Tibial nerve (tissue), 4 donors: ENCODE measurements at regions not wholly inside any gene's neighbourhood (a gene's known extent, or its start where the extent isn't known, plus 50 kb on each side); places are given as distances from the start of the nearest gene placed in this dataset.

ENCODE experiments used
- DNase-seq, 2 donors: peaks; one replicate each; pipeline ENCODE4 v3.0.0-alpha.2; 2019; ENCODE audit warnings: low spot score in 2 of 2
- H3K27ac ChIP-seq, 4 donors: fragments of 200-600 bp; sonication (generic) in 3 of 4; one replicate each; pipeline ENCODE4 v1.5.1; 2017 to 2019; ENCODE audit warnings: mild to moderate bottlenecking in 1 of 4
- H3K27me3 ChIP-seq, 2 donors: fragments of 200-600 bp; sonication (generic) in 1 of 2; one replicate each; pipeline versions ENCODE4 v1.5.1 to v1.6.0; 2017 to 2019
- H3K36me3 ChIP-seq, 3 donors: fragments of 200-600 bp; sonication (generic); one replicate each; pipeline ENCODE4 v1.5.1; 2018 to 2019
- H3K4me1 ChIP-seq, 4 donors: fragments of 200-600 bp; sonication (generic) in 3 of 4; one replicate each; pipeline ENCODE4 v1.5.1; 2017 to 2019
- H3K4me3 ChIP-seq, 4 donors: fragments of 200-600 bp; sonication (generic) in 3 of 4; one replicate each; pipeline ENCODE4 v1.5.1; 2017 to 2019; ENCODE audit warnings: mild to moderate bottlenecking in 1 of 4, moderate library complexity in 1 of 4
- H3K9me3 ChIP-seq, 4 donors: fragments of 200-600 bp; sonication (generic) in 3 of 4; one replicate each; pipeline ENCODE4 v1.5.1; 2017 to 2019
- CTCF ChIP-seq, 5 experiments: fragments of 200-600 bp in 3 of 5; fragments of 450-650 bp in 2 of 5; sonication (generic) in 3 of 5; IDR thresholded peaks; one replicate each; pipeline ENCODE4 v1.5.1; 2016 to 2019; ENCODE audit warnings: antibody characterized with exemption in 5 of 5, mild to moderate bottlenecking in 3 of 5, moderate library complexity in 2 of 5
- EP300 ChIP-seq, 2 donors: sonication (generic); formaldehyde crosslinking; IDR thresholded peaks; one replicate each; pipeline ENCODE4 v1.6.1; 2017; ENCODE audit warnings: antibody characterized with exemption in 2 of 2, mild to moderate bottlenecking in 1 of 2
- POLR2A ChIP-seq, 2 donors: fragments of 450-650 bp; IDR thresholded peaks; one replicate each; pipeline ENCODE4 v1.6.1; 2017; ENCODE audit warnings: antibody characterized with exemption in 2 of 2, mild to moderate bottlenecking in 2 of 2, moderate library complexity in 2 of 2
- WGBS, 2 donors: methylation state at CpG; one replicate each; pipeline ENCODE4 v1.1.5; 2018; 5-methylcytosine and 5-hydroxymethylcytosine counted together

GRCh38 chr14:58697930-58698642 lies 60.3 kb downstream of the DACT1 start:
- 49 to 59% methylated on average over 4 of the region's 4 CpGs for WGBS, 2 donors
- no peak for TF ChIP-seq CTCF (IDR thresholded peaks at IDR 0.05)
- TF ChIP-seq POLR2A (IDR thresholded peaks at IDR 0.05): no peak
- no peak for TF ChIP-seq EP300 (IDR thresholded peaks at IDR 0.05)

GRCh38 chr14:58699681-58700205 lies 62.0 kb downstream of the DACT1 start:
- H3K27ac ChIP-seq: no peak overlapping the region
- 31 to 71% methylated on average over 1 of the region's 1 CpG for WGBS, 2 donors

More at GRCh38 chr14:58697930-58698642, 60.3 kb downstream of the DACT1 start:
- H3K27ac ChIP-seq: no peak overlapping the region
- H3K9me3 ChIP-seq: no peaks in the 10 kb centered on the region
- no peaks in the 10 kb centered on the region for H3K36me3 ChIP-seq
- H3K27me3 ChIP-seq: no peaks in the 10 kb centered on the region
- peaks cover 0 to 11% (median 0%) of the 10 kb centered on the region in 4 donors for H3K4me1 ChIP-seq
- no peak overlapping the region for H3K4me3 ChIP-seq
- DNase-seq: no peak

DNA sequence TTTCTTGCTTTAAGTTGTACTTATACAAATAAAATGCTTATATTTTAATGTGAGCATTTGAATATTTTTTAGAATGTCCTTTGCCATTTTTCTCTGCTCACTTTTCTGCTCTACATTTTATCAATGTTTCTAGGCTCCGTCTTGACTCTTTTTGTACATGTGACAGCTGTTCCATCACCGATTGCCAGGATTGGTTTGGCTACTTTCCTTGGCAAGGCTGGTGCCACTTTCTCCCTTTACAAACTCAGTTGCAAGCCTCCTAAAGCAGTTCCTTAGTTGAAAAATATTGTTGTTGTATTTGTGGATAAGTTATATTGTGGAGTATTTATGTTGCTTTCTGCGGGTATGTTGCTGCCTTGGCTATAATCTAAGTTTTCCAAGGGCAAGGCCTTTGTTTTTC lies 63.4 kb downstream of the DACT1 start:
- H3K4me1 ChIP-seq: peaks cover 0 to 15% (median 2%) of the 10 kb centered on the region in 4 donors
- no peak overlapping the region for H3K27ac ChIP-seq
- DNase-seq: no peak
- H3K9me3 ChIP-seq: no peaks in the 10 kb centered on the region
- H3K4me3 ChIP-seq: no peak overlapping the region
- WGBS, 2 donors: 79 to 81% methylated on average over 3 of the region's 3 CpGs
- H3K36me3 ChIP-seq: no peaks in the 10 kb centered on the region
- TF ChIP-seq EP300 (IDR thresholded peaks at IDR 0.05) (no peak), POLR2A (IDR thresholded peaks at IDR 0.05) (no peak)
- no peaks in the 10 kb centered on the region for H3K27me3 ChIP-seq

More at GRCh38 chr14:58699681-58700205, 62.0 kb downstream of the DACT1 start:
- DNase-seq: no peak
- H3K36me3 ChIP-seq: no peaks in the 10 kb centered on the region
- TF ChIP-seq EP300 (IDR thresholded peaks at IDR 0.05): no peak
- TF ChIP-seq CTCF (IDR thresholded peaks at IDR 0.05): no peak
- H3K27me3 ChIP-seq: no peaks in the 10 kb centered on the region
- H3K9me3 ChIP-seq: no peaks in the 10 kb centered on the region
- no peak overlapping the region for H3K4me3 ChIP-seq
- H3K4me1 ChIP-seq: peaks cover 0 to 11% (median 0%) of the 10 kb centered on the region in 4 donors

GRCh38 chr14:58701604-58702003 lies 63.8 kb downstream of the DACT1 start:
- H3K27me3 ChIP-seq: no peaks in the 10 kb centered on the region
- TF ChIP-seq CTCF (IDR thresholded peaks at IDR 0.05) (no peak), POLR2A (IDR thresholded peaks at IDR 0.05) (no peak), EP300 (IDR thresholded peaks at IDR 0.05) (no peak)
- peaks cover 0 to 15% (median 2%) of the 10 kb centered on the region in 4 donors for H3K4me1 ChIP-seq
- no peak overlapping the region for H3K27ac ChIP-seq
- no peaks in the 10 kb centered on the region for H3K36me3 ChIP-seq
- no peaks in the 10 kb centered on the region for H3K9me3 ChIP-seq
- DNase-seq: no peak
- WGBS, 2 donors: 86 to 89% methylated on average over 1 of the region's 1 CpG
- H3K4me3 ChIP-seq: no peak overlapping the region

- H3K27me3 ChIP-seq: no peaks in the 10 kb centered on the region
- no peak for DNase-seq
- peaks cover 0 to 15% (median 2%) of the 10 kb centered on the region in 4 donors for H3K4me1 ChIP-seq
- H3K36me3 ChIP-seq: no peaks in the 10 kb centered on the region
- no peaks in the 10 kb centered on the region for H3K9me3 ChIP-seq
- WGBS, 2 donors: 25 to 54% methylated on average over 1 of the region's 1 CpG
- no peak overlapping the region for H3K27ac ChIP-seq
- TF ChIP-seq EP300 (IDR thresholded peaks at IDR 0.05) (no peak), CTCF (IDR thresholded peaks at IDR 0.05) (no peak), POLR2A (IDR thresholded peaks at IDR 0.05) (no peak)
- H3K4me3 ChIP-seq: no peak overlapping the region
Observed at GRCh38 chr14:58702441-58703160, 64.8 kb downstream of the DACT1 start.
